PC-3 (cell line): ENCODE measurements at regions not wholly inside any gene's neighbourhood (a gene's known extent, or its start where the extent isn't known, plus 50 kb on each side); places are given as distances from the start of the nearest gene placed in this dataset.
"Not testable (repeated sequence)": the region's sequence is repeated elsewhere in the genome, so short reads cannot be mapped to it uniquely, and the experiment has no call there.

Experiments
- ATAC-seq: fragments of 200-7000 bp; cut with Tn5 transposase; 2 replicates; pipeline ENCODE4 v1.9.1; 2020; ENCODE audit warnings: mild to moderate bottlenecking, moderate library complexity
- BruUV-seq: library from RNA; stranded (reverse); fragments of 400-500 nt; replicated peaks from 2 replicates; lab custom pipeline; 2021; lab: Mats Ljungman, UMichigan
- CTCF ChIA-PET: fragments of 300-600 bp; sonication (Branson Sonifier 250); formaldehyde crosslinking; loops from one replicate; lab custom pipeline; 2022; ENCODE audit warnings: antibody characterized with exemption; lab: Charles Lee
- POLR2A ChIA-PET: fragments of 300-600 bp; sonication (Branson Sonifier 250); formaldehyde crosslinking; loops from one replicate; lab custom pipeline; 2022; ENCODE audit warnings: antibody characterized with exemption; ENCODE audit not compliant: unreplicated experiment; lab: Charles Lee
- DNase-seq: peaks from one replicate; pipeline ENCODE4 v3.0.0-alpha.2; 2015
- H2AFZ ChIP-seq: fragments of 300-600 bp; sonication (generic); 2 replicates; pipeline ENCODE4 v1.6.0; 2016; ENCODE audit warnings: antibody characterized with exemption, low read length
- H3F3A ChIP-seq: fragments of 300-600 bp; sonication (generic); one replicate; pipeline ENCODE4 v1.6.0; 2017; ENCODE audit warnings: antibody characterized with exemption, low read length, control low read depth, mild to moderate bottlenecking; ENCODE audit not compliant: unreplicated experiment
- H3K27ac ChIP-seq: fragments of 300-600 bp; sonication (generic); 2 replicates; pipeline ENCODE4 v1.5.1; 2016; ENCODE audit warnings: mild to moderate bottlenecking, low read length
- H3K27me3 ChIP-seq: fragments of 300-600 bp; sonication (generic); 2 replicates; pipeline ENCODE4 v1.6.1; 2016; ENCODE audit warnings: low read length, mixed read lengths
- H3K36me3 ChIP-seq: fragments of 300-600 bp; sonication (generic); 2 replicates; pipeline ENCODE4 v1.6.1; 2016; ENCODE audit warnings: low read depth, mixed run types, low read length, mixed read lengths
- H3K4me1 ChIP-seq: fragments of 300-600 bp; sonication (generic); 2 replicates; pipeline ENCODE4 v1.5.1; 2016; ENCODE audit warnings: low read length; ENCODE audit not compliant: insufficient read depth
- H3K4me2 ChIP-seq: fragments of 300-600 bp; sonication (generic); 2 replicates; pipeline ENCODE4 v1.6.0; 2016; ENCODE audit warnings: low read length
- H3K4me3 ChIP-seq: fragments of 300-600 bp; sonication (generic); 2 replicates; pipeline ENCODE4 v1.5.1; 2016; ENCODE audit warnings: mild to moderate bottlenecking, low read length, mixed read lengths
- H3K79me2 ChIP-seq: fragments of 300-600 bp; sonication (generic); 2 replicates; pipeline ENCODE4 v1.6.1; 2017; ENCODE audit warnings: low read length, mixed read lengths
- H3K9ac ChIP-seq: fragments of 300-600 bp; sonication (generic); 2 replicates; pipeline ENCODE4 v1.6.0; 2016; ENCODE audit warnings: mild to moderate bottlenecking, low read length
- H3K9me2 ChIP-seq: fragments of 300-600 bp; sonication (generic); replicated peaks from 2 replicates; pipeline ENCODE4 v1.6.1; 2016; ENCODE audit warnings: mixed run types, low read length, mixed read lengths
- H3K9me3 ChIP-seq: fragments of 300-600 bp; sonication (generic); 2 replicates; pipeline ENCODE4 v1.6.1; 2016; ENCODE audit warnings: low read length, mixed read lengths
- H4K20me1 ChIP-seq: fragments of 300-600 bp; sonication (generic); 2 replicates; pipeline ENCODE4 v1.6.1; 2016; ENCODE audit warnings: low read length, mixed read lengths
- EZH2 ChIP-seq: fragments of 300-600 bp; sonication (generic); IDR thresholded peaks from one replicate; pipeline ENCODE4 v1.6.1; 2017; ENCODE audit warnings: antibody characterized with exemption, mild to moderate bottlenecking, low read length; ENCODE audit not compliant: unreplicated experiment
- EZH2phosphoT487 ChIP-seq: fragments of 300-600 bp; sonication (generic); IDR thresholded peaks from 2 replicates; pipeline ENCODE4 v1.6.1; 2018; ENCODE audit warnings: mild to moderate bottlenecking, antibody characterized with exemption, low read length, borderline replicate concordance
- intact Hi-C: fragments of 100-400 bp; cut with micrococcal nuclease; formaldehyde crosslinking; loops from 2 replicates; pipeline ENCODE4 v1.9.0; 2023
- TF ChIP-seq, protein P1 (sequence below): fragments of 300-600 bp; sonication (generic); conservative IDR thresholded peaks from 2 replicates; pipeline ENCODE4 v1.5.1; 2017; ENCODE audit warnings: antibody characterized with exemption, low read depth, mild to moderate bottlenecking, low read length

DNA sequence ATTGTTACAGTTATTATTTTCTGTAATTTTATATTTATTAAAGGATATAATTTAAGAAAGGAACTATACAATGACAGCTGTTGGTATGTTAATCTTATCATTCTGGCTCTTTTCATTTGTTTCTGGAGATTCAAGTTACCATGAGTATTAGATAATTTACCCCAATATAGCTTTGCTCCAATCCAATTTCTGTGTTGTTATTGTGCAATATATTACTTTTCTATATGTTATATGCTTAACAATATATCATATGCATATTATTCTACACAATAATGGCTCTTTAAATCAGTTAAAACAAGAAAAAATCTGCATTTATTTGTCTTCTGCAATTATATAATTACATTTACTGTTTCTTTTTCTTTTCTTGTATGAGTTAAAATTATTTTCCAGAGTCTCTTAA, 1650.9 kb downstream of the BRINP3 start:
- Histone ChIP-seq H3K4me3 (no peak overlapping the region), H3K27ac (no peak overlapping the region), H3K36me3 (no peaks in the 10 kb centered on the region), H3K9me3 (no peaks in the 10 kb centered on the region), H4K20me1 (no peaks in the 10 kb centered on the region), H3K27me3 (no peaks in the 10 kb centered on the region), H3K9ac (no peak overlapping the region), H3K79me2 (no peaks in the 10 kb centered on the region), H3K4me2 (no peak overlapping the region), H3K9me2 (no peaks in the 10 kb centered on the region), H3F3A (no peaks in the 10 kb centered on the region), H3K4me1 (peaks cover 9% of the 10 kb centered on the region), H2AFZ (no peak overlapping the region)
- no peak for DNase-seq
- TF ChIP-seq, protein P1, sequence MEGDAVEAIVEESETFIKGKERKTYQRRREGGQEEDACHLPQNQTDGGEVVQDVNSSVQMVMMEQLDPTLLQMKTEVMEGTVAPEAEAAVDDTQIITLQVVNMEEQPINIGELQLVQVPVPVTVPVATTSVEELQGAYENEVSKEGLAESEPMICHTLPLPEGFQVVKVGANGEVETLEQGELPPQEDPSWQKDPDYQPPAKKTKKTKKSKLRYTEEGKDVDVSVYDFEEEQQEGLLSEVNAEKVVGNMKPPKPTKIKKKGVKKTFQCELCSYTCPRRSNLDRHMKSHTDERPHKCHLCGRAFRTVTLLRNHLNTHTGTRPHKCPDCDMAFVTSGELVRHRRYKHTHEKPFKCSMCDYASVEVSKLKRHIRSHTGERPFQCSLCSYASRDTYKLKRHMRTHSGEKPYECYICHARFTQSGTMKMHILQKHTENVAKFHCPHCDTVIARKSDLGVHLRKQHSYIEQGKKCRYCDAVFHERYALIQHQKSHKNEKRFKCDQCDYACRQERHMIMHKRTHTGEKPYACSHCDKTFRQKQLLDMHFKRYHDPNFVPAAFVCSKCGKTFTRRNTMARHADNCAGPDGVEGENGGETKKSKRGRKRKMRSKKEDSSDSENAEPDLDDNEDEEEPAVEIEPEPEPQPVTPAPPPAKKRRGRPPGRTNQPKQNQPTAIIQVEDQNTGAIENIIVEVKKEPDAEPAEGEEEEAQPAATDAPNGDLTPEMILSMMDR = no peak
- TF ChIP-seq EZH2 (no peak), EZH2phosphoT487 (no peak)
- intact Hi-C loops = no loop called here
- ATAC-seq = no peak
- no TSS peak for BruUV-seq
- POLR2A ChIA-PET = no interaction called here
- CTCF ChIA-PET = no interaction called here

DNA sequence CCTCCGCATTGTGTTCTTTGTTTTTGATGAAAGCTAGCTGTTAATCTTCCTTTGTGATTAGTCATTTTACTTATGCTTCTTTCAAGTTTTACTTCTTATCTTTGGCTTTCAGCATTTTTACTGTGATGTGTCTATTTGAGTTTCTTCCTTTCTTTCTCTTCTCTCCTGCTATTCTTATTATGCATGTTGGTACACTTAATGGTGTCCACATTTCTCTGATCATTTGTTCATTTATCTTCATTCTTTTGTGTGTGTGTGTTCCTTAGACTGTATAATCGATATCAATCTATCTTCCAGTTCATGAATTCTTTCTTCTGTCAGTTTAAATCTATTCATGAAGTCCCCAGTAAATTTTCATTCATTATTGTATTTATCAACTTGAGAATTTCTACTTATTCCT, 1650.3 kb downstream of the BRINP3 start:
- Histone ChIP-seq H3K4me1 (0 out of 2 replicates have a peak, but pooled peaks cover 4% of the 10 kb centered on the region), H3K79me2 (no peaks in the 10 kb centered on the region), H3K9me3 (no peaks in the 10 kb centered on the region), H4K20me1 (no peaks in the 10 kb centered on the region), H3K36me3 (no peaks in the 10 kb centered on the region), H3K4me3 (no peak overlapping the region), H3K27ac (no peak overlapping the region), H3K4me2 (no peak overlapping the region), H3K9ac (no peak overlapping the region), H3F3A (no peaks in the 10 kb centered on the region), H2AFZ (no peak overlapping the region), H3K27me3 (no peaks in the 10 kb centered on the region), H3K9me2 (no peaks in the 10 kb centered on the region)
- no peak for ATAC-seq
- BruUV-seq = no TSS peak
- CTCF ChIA-PET = no interaction called here
- TF ChIP-seq, protein P1 = no peak
- TF ChIP-seq EZH2 (no peak), EZH2phosphoT487 (no peak)
- intact Hi-C loops = no loop called here
- no peak for DNase-seq
- POLR2A ChIA-PET = no interaction called here

DNA sequence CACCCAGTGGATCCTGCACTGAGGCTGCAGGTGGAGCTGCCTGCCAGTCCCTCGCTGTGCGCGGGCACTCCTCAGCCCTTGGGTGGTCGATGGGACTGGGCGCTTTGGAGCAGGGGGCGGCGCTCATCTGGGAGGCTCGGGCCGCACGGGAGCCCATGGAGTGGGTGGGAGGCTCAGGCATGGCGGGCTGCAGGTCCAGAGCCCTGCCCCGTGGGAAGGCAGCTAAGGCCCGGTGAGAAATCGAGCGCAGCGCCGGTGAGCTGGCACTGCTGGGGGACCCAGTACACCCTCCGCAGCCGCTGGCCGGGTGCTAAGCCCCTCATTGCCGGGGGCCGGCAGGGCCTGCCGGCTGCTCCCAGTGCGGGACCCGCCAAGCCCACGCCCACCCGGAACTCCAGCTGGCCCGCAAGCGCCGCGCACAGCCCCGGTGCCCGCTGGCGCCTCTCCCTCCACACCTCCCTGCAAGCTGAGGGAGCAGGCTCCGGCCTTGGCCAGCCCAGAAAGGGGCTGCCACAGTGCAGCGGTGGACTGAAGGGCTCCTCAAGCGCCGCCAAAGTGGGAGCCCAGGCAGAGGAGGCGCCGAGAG, 1636.5 kb downstream of the BRINP3 start:
- H3F3A ChIP-seq, H3K4me2 ChIP-seq, H3K4me1 ChIP-seq, POLR2A ChIA-PET, intact Hi-C loops, DNase-seq, H3K9me3 ChIP-seq, H3K27ac ChIP-seq, H3K9ac ChIP-seq, BruUV-seq, H2AFZ ChIP-seq, H4K20me1 ChIP-seq, H3K36me3 ChIP-seq, H3K79me2 ChIP-seq, H3K4me3 ChIP-seq, CTCF ChIA-PET, H3K27me3 ChIP-seq, H3K9me2 ChIP-seq, ATAC-seq: not testable (repeated sequence)
